HL-60 (cell line): ENCODE measurements at regions not wholly inside any gene's neighbourhood (a gene's known extent, or its start where the extent isn't known, plus 50 kb on each side); places are given as distances from the start of the nearest gene placed in this dataset.

Experiments
- GABPA ChIP-seq: IDR thresholded peaks from 2 replicates; pipeline ENCODE4 v1.6.1; 2012; ENCODE audit warnings: low read depth
- POLR2AphosphoS5 ChIP-seq: IDR thresholded peaks from 2 replicates; pipeline ENCODE4 v1.6.1; 2012; ENCODE audit warnings: low read depth
- SPI1 ChIP-seq: IDR thresholded peaks from 2 replicates; pipeline ENCODE4 v1.6.1; 2012; ENCODE audit warnings: low read depth, mild to moderate bottlenecking, borderline replicate concordance
- TF ChIP-seq, protein P1 (sequence below): IDR thresholded peaks from one replicate; pipeline ENCODE4 v1.5.1; 2011; ENCODE audit warnings: low read length, control low read depth, inconsistent platforms; ENCODE audit not compliant: insufficient read depth
- TF ChIP-seq, protein P2 (sequence below): IDR thresholded peaks from 2 replicates; pipeline ENCODE4 v1.6.1; 2012; ENCODE audit warnings: low read depth; ENCODE audit not compliant: insufficient replicate concordance

DNA sequence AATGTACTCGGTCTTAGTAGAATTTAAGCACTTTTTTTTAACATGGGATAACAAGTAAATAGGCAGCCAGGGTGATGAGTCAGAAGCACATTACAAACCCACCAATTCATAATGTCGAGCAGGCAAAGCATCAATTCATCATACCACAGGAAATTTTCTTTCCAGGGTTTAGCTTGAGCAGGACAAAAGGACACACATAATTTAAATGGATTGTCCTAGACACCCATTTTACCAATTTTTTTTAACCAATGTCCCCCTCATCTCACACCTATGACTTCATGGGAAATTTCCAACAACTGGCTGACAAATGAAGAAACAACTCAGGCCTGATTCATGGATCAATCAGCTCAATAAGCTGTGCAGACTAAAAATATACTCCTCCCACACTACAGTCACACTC lies 58.8 kb upstream of the FOXG1 start:
- TF ChIP-seq POLR2AphosphoS5 (no peak), SPI1 (no peak), GABPA (no peak)
- TF ChIP-seq, protein P1, sequence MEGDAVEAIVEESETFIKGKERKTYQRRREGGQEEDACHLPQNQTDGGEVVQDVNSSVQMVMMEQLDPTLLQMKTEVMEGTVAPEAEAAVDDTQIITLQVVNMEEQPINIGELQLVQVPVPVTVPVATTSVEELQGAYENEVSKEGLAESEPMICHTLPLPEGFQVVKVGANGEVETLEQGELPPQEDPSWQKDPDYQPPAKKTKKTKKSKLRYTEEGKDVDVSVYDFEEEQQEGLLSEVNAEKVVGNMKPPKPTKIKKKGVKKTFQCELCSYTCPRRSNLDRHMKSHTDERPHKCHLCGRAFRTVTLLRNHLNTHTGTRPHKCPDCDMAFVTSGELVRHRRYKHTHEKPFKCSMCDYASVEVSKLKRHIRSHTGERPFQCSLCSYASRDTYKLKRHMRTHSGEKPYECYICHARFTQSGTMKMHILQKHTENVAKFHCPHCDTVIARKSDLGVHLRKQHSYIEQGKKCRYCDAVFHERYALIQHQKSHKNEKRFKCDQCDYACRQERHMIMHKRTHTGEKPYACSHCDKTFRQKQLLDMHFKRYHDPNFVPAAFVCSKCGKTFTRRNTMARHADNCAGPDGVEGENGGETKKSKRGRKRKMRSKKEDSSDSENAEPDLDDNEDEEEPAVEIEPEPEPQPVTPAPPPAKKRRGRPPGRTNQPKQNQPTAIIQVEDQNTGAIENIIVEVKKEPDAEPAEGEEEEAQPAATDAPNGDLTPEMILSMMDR, result no peak
- TF ChIP-seq, protein P2, sequence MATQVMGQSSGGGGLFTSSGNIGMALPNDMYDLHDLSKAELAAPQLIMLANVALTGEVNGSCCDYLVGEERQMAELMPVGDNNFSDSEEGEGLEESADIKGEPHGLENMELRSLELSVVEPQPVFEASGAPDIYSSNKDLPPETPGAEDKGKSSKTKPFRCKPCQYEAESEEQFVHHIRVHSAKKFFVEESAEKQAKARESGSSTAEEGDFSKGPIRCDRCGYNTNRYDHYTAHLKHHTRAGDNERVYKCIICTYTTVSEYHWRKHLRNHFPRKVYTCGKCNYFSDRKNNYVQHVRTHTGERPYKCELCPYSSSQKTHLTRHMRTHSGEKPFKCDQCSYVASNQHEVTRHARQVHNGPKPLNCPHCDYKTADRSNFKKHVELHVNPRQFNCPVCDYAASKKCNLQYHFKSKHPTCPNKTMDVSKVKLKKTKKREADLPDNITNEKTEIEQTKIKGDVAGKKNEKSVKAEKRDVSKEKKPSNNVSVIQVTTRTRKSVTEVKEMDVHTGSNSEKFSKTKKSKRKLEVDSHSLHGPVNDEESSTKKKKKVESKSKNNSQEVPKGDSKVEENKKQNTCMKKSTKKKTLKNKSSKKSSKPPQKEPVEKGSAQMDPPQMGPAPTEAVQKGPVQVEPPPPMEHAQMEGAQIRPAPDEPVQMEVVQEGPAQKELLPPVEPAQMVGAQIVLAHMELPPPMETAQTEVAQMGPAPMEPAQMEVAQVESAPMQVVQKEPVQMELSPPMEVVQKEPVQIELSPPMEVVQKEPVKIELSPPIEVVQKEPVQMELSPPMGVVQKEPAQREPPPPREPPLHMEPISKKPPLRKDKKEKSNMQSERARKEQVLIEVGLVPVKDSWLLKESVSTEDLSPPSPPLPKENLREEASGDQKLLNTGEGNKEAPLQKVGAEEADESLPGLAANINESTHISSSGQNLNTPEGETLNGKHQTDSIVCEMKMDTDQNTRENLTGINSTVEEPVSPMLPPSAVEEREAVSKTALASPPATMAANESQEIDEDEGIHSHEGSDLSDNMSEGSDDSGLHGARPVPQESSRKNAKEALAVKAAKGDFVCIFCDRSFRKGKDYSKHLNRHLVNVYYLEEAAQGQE, result no peak
